ENCODE measurements at regions not wholly inside any gene's neighbourhood (a gene's known extent, or its start where the extent isn't known, plus 50 kb on each side); places are given as distances from the start of the nearest gene placed in this dataset.

DNA sequence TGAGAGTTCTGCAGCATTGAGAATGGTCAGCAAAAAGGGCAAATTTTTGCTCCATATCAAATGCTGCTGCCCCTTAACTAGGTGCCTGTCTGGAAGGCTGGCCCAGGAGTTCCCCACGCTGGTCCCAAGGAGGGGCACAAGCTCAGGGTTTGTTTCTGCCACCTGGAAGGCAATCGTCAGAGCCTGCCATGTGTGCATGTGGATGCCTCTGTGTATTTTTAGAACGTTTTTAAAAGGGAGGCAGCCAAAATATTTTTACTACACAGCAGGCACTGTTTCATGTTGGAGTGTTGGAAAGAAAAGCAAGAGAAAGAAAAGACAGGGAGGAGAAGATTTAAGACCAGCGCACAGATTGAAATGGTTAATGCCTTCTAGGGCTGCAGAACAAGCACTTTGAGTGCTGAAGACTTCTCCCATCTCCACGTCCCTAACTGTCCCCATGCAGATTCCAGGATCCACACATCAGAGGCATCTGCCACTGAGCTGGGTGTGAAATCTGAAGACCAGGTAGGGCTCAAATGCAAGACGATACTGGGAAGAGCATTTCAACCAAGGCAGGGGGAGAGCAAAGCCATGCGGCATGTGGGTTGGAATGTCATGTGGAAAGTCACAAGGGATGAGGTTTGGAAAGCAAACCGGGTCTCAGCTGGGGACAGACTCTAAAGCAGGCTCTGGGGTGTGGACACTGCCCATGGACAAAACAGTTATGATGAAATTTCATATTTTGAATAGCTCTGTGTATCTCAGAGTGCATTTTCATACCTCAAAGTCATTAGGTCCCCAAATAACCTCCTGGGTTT is 557.2 kb downstream of the BCL11B start:
- H3K4me3 ChIP-seq (ENCODE audit: low read depth, low read length) = no peak overlapping the region
- in situ Hi-C loops (cut with HindIII; ENCODE audit: low sequenced_read_pairs) = no loop called here
- DNase-seq (ENCODE audit: low read depth) = no peak
- TF ChIP-seq, protein P1, sequence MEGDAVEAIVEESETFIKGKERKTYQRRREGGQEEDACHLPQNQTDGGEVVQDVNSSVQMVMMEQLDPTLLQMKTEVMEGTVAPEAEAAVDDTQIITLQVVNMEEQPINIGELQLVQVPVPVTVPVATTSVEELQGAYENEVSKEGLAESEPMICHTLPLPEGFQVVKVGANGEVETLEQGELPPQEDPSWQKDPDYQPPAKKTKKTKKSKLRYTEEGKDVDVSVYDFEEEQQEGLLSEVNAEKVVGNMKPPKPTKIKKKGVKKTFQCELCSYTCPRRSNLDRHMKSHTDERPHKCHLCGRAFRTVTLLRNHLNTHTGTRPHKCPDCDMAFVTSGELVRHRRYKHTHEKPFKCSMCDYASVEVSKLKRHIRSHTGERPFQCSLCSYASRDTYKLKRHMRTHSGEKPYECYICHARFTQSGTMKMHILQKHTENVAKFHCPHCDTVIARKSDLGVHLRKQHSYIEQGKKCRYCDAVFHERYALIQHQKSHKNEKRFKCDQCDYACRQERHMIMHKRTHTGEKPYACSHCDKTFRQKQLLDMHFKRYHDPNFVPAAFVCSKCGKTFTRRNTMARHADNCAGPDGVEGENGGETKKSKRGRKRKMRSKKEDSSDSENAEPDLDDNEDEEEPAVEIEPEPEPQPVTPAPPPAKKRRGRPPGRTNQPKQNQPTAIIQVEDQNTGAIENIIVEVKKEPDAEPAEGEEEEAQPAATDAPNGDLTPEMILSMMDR (IDR thresholded peaks at IDR 0.05; ENCODE audit: low read depth, low read length, missing control alignments) = no peak

DNA sequence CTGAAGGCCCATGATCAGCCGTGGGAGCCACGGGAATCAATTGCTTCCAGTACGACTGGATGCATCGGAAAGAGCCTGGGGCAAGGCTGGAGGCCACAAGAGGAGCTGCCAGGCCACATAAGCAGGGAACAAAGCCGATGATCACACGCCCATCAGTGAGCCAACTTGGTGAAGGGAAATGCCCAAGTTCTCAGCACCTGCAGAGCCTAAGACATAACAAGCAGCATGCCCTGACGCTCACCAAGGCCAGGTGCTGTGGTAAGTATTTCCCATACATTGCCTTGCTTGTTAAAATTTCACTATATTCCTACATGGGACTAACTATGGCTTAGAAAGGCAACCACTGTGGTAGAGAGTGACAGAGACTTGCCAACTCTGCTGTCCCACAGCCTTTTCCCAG is 555.9 kb downstream of the BCL11B start:
- in situ Hi-C loops (cut with HindIII; ENCODE audit: low sequenced_read_pairs) = no loop called here
- TF ChIP-seq, protein P1 (IDR thresholded peaks at IDR 0.05; ENCODE audit: low read depth, low read length, missing control alignments) = no peak
- DNase-seq (ENCODE audit: low read depth) = no peak
- H3K4me3 ChIP-seq (ENCODE audit: low read depth, low read length) = no peak overlapping the region

DNA sequence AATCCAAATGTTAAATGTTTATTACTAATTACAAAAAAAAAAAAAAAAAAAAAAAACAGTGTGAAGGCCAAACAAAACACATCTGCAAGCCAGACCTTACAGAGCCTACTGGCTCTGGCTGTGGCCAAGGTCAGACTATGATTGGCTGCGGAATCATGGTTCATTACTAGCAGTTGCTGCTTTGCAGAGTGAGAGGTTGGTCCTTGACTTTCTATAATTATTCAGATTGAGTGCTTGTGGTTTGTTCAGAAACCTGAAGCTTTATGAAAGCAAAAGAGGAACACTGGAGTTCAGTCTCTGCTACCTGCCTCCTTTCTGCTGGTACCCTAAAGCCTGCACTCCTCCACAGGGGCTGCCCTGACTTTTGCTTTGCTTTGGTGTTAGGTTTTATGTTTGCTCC is 550.9 kb downstream of the BCL11B start:
- DNase-seq (ENCODE audit: low read depth) = no peak
- H3K4me3 ChIP-seq (ENCODE audit: low read depth, low read length) = no peak overlapping the region
- in situ Hi-C loops (cut with HindIII; ENCODE audit: low sequenced_read_pairs) = no loop called here
- TF ChIP-seq, protein P1 (IDR thresholded peaks at IDR 0.05; ENCODE audit: low read depth, low read length, missing control alignments) = no peak

DNA sequence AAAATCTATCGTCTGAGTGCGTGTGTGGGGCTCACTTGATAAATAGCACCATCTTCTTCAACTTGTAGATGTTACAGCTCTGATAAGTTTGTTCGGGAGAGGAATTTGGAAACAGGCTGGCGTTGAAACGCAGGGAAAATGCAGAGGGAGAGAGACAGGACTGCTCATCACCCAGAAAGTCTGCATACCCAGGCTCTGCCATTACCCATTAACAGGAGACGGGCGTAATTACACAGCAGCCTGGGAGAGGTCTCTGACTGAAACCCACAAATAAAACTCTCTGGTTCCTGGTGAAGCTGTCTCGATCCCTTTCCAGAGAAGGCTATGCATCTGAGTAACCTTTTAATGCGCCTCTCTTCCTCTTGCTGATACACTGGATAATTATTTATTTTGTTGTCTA is 547.3 kb downstream of the BCL11B start:
- H3K4me3 ChIP-seq (ENCODE audit: low read depth, low read length) = no peak overlapping the region
- no peak for DNase-seq (ENCODE audit: low read depth)
- TF ChIP-seq, protein P1 (IDR thresholded peaks at IDR 0.05; ENCODE audit: low read depth, low read length, missing control alignments) = no peak
- in situ Hi-C loops (cut with HindIII; ENCODE audit: low sequenced_read_pairs) = no loop called here

DNA sequence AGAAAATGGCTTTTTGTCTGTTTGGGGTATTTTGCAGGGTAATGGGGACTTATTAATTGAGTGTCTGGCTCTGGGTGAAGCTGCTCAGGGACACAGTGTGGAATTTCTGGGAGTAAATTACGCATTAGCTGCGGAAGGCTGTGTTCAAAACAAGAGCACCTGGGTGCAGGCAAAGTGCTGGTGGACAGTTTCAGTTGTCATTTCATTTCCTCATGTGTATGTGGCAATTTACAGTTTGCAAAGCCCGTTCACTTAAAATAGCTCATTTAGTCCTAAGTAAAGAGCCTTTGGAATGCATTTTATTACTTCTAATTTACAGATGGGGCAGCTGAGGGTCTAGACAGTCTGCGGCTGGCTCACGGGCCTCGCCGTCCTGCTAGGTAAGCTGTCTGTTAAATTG is 546.8 kb downstream of the BCL11B start:
- H3K4me3 ChIP-seq (ENCODE audit: low read depth, low read length) = no peak overlapping the region
- in situ Hi-C loops (cut with HindIII; ENCODE audit: low sequenced_read_pairs) = no loop called here
- no peak for DNase-seq (ENCODE audit: low read depth)
- TF ChIP-seq, protein P1 (IDR thresholded peaks at IDR 0.05; ENCODE audit: low read depth, low read length, missing control alignments) = no peak

DNA sequence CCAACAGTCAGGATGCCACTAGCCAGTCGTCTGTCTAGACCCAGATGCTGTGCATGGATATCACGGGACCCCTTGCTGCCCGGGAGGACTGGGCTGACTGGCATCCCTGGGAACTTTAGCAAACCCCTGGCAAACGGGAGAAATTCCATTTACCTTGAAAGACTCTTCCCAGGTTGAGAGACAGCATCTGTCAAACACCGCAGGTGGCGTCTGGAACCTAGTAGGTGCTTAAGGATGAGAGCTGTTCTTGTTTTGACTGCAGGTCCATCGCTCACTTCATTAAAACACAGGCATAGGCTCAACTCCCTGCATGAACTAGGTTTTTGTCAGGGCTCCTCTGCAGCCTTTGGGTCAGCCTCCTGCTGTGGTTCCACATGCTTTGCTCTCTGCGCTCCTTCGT is 546.3 kb downstream of the BCL11B start:
- no peak for DNase-seq (ENCODE audit: low read depth)
- H3K4me3 ChIP-seq (ENCODE audit: low read depth, low read length) = no peak overlapping the region
- in situ Hi-C loops (cut with HindIII; ENCODE audit: low sequenced_read_pairs) = no loop called here
- TF ChIP-seq, protein P1 (IDR thresholded peaks at IDR 0.05; ENCODE audit: low read depth, low read length, missing control alignments) = no peak
